Smooth muscle cell (in vitro differentiated cells): ENCODE measurements at regions not wholly inside any gene's neighbourhood (a gene's known extent, or its start where the extent isn't known, plus 50 kb on each side); places are given as distances from the start of the nearest gene placed in this dataset.
"Not testable (repeated sequence)": the region's sequence is repeated elsewhere in the genome, so short reads cannot be mapped to it uniquely, and the experiment has no call there.

ENCODE experiments used
- DNase-seq: peaks from one replicate; lab custom pipeline; 2025; ENCODE audit not compliant: unreplicated experiment; lab: John Stamatoyannopoulos, UW
- H2AFZ ChIP-seq: fragments of 200-600 bp; sonication (generic); 2 replicates; pipeline ENCODE4 v1.6.0; 2016; ENCODE audit warnings: antibody characterized with exemption, low read depth, mild to moderate bottlenecking
- H3F3A ChIP-seq: fragments of 200-600 bp; sonication (generic); 2 replicates; pipeline ENCODE4 v1.6.0; 2017; ENCODE audit warnings: antibody characterized with exemption, low read depth
- H3K27ac ChIP-seq: fragments of 200-600 bp; sonication (generic); 2 replicates; pipeline ENCODE4 v1.5.1; 2016; ENCODE audit warnings: low read depth, mild to moderate bottlenecking
- H3K27me3 ChIP-seq: fragments of 200-600 bp; sonication (generic); 2 replicates; pipeline ENCODE4 v1.6.1; 2016; ENCODE audit warnings: low read depth, mild to moderate bottlenecking
- H3K36me3 ChIP-seq: fragments of 200-600 bp; sonication (generic); 2 replicates; pipeline ENCODE4 v1.5.1; 2016; ENCODE audit warnings: low read depth
- H3K4me1 ChIP-seq: fragments of 200-600 bp; sonication (generic); 2 replicates; pipeline ENCODE4 v1.5.1; 2016; ENCODE audit warnings: low read depth
- H3K4me2 ChIP-seq: fragments of 200-600 bp; sonication (generic); 2 replicates; pipeline ENCODE4 v1.6.0; 2016; ENCODE audit warnings: mild to moderate bottlenecking
- H3K4me3 ChIP-seq: fragments of 200-600 bp; sonication (generic); 2 replicates; pipeline ENCODE4 v1.5.1; 2016; ENCODE audit warnings: mild to moderate bottlenecking
- H3K79me2 ChIP-seq: fragments of 200-600 bp; sonication (generic); 2 replicates; pipeline ENCODE4 v1.6.0; 2016; ENCODE audit warnings: low read depth, mild to moderate bottlenecking
- H3K9ac ChIP-seq: fragments of 200-600 bp; sonication (generic); 2 replicates; pipeline ENCODE4 v1.6.0; 2016; ENCODE audit warnings: low read depth
- H3K9me3 ChIP-seq: fragments of 200-600 bp; sonication (generic); replicated peaks from 2 replicates; pipeline ENCODE4 v1.5.1; 2016; ENCODE audit warnings: low read depth
- H4K20me1 ChIP-seq: fragments of 200-600 bp; sonication (generic); 2 replicates; pipeline ENCODE4 v1.6.0; 2016; ENCODE audit warnings: low read depth
- WGBS: methylation state at CpG from one replicate; pipeline ENCODE4 v1.1.7; 2016; ENCODE audit warnings: low lambda C conversion rate; 5-methylcytosine and 5-hydroxymethylcytosine counted together
- TF ChIP-seq, protein P1 (sequence below): fragments of 200-600 bp; sonication (generic); IDR thresholded peaks from 2 replicates; pipeline ENCODE4 v1.5.1; 2017; ENCODE audit warnings: borderline replicate concordance, mild to moderate bottlenecking, antibody characterized with exemption; ENCODE audit not compliant: insufficient read depth, poor library complexity, severe bottlenecking

DNA sequence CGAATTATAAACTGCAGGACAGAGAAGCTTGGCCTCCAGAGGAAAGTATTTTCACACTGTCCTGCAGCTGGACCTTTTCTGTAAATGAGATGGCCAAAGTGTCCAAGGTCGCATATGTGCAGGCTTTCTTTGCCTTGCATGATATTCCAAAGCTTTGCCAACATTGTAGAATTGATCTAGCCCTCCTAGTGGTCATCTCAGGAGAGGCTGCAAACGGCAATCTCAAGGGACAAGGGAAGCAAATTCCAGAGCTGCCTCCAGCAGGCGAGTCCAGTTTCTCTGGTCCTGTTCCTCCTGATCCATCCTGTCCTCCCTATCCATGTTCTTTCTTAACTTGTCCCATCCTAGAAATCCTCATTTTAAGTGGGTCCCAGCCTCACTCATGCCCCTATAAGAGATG, 373.4 kb upstream of the PCDH15 start:
- H3F3A ChIP-seq, result no peaks in the 10 kb centered on the region
- DNase-seq, result no peak
- no peaks in the 10 kb centered on the region for H4K20me1 ChIP-seq
- H3K9me3 ChIP-seq, result no peaks in the 10 kb centered on the region
- WGBS, result 56% methylated on average over 4 of the region's 4 CpGs
- no peak overlapping the region for H2AFZ ChIP-seq
- no peaks in the 10 kb centered on the region for H3K36me3 ChIP-seq
- H3K9ac ChIP-seq, result no peak overlapping the region
- no peaks in the 10 kb centered on the region for H3K27me3 ChIP-seq
- no peak overlapping the region for H3K27ac ChIP-seq
- H3K79me2 ChIP-seq, result no peaks in the 10 kb centered on the region
- H3K4me1 ChIP-seq, result no peaks in the 10 kb centered on the region
- TF ChIP-seq, protein P1, sequence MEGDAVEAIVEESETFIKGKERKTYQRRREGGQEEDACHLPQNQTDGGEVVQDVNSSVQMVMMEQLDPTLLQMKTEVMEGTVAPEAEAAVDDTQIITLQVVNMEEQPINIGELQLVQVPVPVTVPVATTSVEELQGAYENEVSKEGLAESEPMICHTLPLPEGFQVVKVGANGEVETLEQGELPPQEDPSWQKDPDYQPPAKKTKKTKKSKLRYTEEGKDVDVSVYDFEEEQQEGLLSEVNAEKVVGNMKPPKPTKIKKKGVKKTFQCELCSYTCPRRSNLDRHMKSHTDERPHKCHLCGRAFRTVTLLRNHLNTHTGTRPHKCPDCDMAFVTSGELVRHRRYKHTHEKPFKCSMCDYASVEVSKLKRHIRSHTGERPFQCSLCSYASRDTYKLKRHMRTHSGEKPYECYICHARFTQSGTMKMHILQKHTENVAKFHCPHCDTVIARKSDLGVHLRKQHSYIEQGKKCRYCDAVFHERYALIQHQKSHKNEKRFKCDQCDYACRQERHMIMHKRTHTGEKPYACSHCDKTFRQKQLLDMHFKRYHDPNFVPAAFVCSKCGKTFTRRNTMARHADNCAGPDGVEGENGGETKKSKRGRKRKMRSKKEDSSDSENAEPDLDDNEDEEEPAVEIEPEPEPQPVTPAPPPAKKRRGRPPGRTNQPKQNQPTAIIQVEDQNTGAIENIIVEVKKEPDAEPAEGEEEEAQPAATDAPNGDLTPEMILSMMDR, result no peak
- H3K4me2 ChIP-seq, result no peak overlapping the region
- no peak overlapping the region for H3K4me3 ChIP-seq

DNA sequence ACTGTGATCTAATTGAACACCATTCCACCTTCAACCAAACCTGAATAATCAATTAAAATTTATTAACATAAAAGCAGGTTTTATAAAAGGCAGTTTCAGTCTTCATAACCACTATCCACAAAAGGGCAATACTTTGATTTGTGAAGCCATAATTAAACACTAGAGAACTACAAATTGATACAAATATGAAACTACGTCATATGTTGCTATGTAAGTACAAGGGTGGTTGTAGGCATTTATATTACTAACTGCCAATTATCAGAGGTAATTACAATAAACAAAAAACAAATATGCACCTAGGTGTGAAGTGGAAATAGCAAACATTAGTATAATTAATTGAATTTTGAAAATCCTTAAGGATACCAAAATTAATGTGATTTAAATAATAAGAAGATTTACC, 368.5 kb upstream of the PCDH15 start:
- no peaks in the 10 kb centered on the region for H3K36me3 ChIP-seq
- TF ChIP-seq, protein P1, result no peak
- peaks cover 5% of the 10 kb centered on the region for H3K27me3 ChIP-seq
- no peaks in the 10 kb centered on the region for H3K9me3 ChIP-seq
- no peaks in the 10 kb centered on the region for H4K20me1 ChIP-seq
- H3K4me1 ChIP-seq, result no peaks in the 10 kb centered on the region
- H3K4me3 ChIP-seq, result no peak overlapping the region
- H3K9ac ChIP-seq, result no peak overlapping the region
- H3K4me2 ChIP-seq, result no peak overlapping the region
- WGBS, result 93% methylated on average over 1 of the region's 1 CpG
- no peak overlapping the region for H3K27ac ChIP-seq
- H3F3A ChIP-seq, result no peaks in the 10 kb centered on the region
- DNase-seq, result no peak
- no peaks in the 10 kb centered on the region for H3K79me2 ChIP-seq
- no peak overlapping the region for H2AFZ ChIP-seq

DNA sequence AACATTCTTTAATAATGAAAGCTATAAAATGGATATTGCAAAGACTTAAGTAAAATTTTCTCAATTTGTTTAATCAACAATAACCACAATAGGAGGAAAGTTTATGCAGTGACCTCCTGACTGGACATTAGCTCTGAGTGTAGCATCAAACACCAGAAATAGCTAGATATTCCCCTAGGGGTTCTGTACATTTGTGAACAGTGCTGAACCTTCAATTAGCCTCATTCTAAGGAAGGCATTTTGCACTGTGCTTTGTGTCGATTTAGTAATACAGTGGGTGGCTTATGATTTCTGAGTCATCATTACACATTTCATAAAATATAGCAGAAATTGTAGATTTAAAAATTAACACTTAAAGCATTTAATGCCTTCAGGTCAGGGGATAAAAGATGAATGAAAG, 367.3 kb upstream of the PCDH15 start:
- 83% methylated on average over 1 of the region's 1 CpG for WGBS
- Histone ChIP-seq H3F3A (no peaks in the 10 kb centered on the region), H2AFZ (no peak overlapping the region), H3K9ac (no peak overlapping the region), H3K4me3 (no peak overlapping the region), H3K4me2 (no peak overlapping the region), H3K4me1 (no peaks in the 10 kb centered on the region), H3K27ac (no peak overlapping the region), H3K9me3 (no peaks in the 10 kb centered on the region), H4K20me1 (no peaks in the 10 kb centered on the region), H3K27me3 (peaks cover 5% of the 10 kb centered on the region), H3K79me2 (no peaks in the 10 kb centered on the region), H3K36me3 (no peaks in the 10 kb centered on the region)
- TF ChIP-seq, protein P1, result no peak
- DNase-seq, result no peak

DNA sequence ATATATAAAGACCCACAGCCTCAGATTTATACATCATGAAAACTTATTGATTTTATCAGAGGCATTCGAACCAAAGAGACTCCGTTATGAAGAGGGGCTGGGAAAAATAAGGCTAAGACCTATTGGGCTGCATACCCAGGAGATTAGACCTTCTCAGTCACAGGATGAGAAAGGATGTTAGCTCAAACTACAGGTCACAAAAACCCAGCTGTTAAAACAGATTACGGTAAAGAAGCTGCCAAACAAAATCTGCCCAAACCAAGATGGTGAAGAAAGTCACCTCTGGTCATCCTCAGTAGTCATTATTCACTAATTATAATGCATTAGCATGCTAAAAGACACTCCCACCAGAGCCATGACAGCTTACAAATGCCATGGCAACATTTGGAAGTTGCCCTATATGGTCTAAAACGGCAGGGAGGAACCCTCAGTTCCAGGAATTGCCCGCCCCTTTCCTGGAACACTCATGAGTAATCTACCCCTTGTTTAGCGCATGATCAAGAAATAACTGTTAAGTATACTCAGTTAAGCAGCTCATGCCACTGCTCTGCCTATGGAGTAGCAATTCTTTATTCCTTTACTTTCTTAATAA, 362.5 kb upstream of the PCDH15 start:
- 92% methylated on average over 6 of the region's 6 CpGs for WGBS
- no peaks in the 10 kb centered on the region for H3K79me2 ChIP-seq
- H3K9ac ChIP-seq, result no peak overlapping the region
- H3K27ac ChIP-seq, result no peak overlapping the region
- no peaks in the 10 kb centered on the region for H3K4me1 ChIP-seq
- H3K4me3 ChIP-seq, result no peak overlapping the region
- TF ChIP-seq, protein P1, result no peak
- no peaks in the 10 kb centered on the region for H3F3A ChIP-seq
- no peak overlapping the region for H2AFZ ChIP-seq
- no peak for DNase-seq
- peaks cover 2% of the 10 kb centered on the region for H3K27me3 ChIP-seq
- no peaks in the 10 kb centered on the region for H3K36me3 ChIP-seq
- H3K9me3 ChIP-seq, result no peaks in the 10 kb centered on the region
- no peak overlapping the region for H3K4me2 ChIP-seq
- no peaks in the 10 kb centered on the region for H4K20me1 ChIP-seq

DNA sequence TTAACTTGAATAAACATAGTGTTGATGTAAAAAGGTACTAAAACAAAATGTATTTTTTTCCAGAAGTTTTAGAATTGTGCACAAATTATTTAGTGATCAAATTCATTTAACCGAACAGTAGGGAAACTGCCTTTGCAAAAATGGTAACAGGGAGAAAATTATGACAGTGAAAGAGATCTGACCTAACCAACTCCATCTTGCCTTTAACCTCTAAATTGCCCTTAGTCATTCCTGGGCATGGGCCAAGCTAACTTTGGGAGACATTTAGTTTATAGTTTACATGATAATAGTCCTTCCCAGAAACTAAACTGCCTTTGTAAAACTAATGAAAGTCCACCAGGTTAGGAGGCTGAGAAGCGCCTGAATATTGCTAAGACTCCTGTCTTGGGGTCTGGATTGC, 361.3 kb upstream of the PCDH15 start:
- 94% methylated on average over 2 of the region's 2 CpGs for WGBS
- not testable (repeated sequence) for H2AFZ ChIP-seq, H3K27me3 ChIP-seq, H3K4me3 ChIP-seq, H3K9ac ChIP-seq, H3K79me2 ChIP-seq, H3K36me3 ChIP-seq, H3K4me1 ChIP-seq, DNase-seq, H3F3A ChIP-seq, H3K9me3 ChIP-seq, H3K27ac ChIP-seq, H4K20me1 ChIP-seq, H3K4me2 ChIP-seq
